IMR-90 (cell line): ENCODE measurements at regions not wholly inside any gene's neighbourhood (a gene's known extent, or its start where the extent isn't known, plus 50 kb on each side); places are given as distances from the start of the nearest gene placed in this dataset.

Source experiments
- ATAC-seq: fragments of 200-7000 bp; cut with Tn5 transposase; 2 replicates; pipeline ENCODE4 v1.9.1; 2020; ENCODE audit warnings: low read depth, mild to moderate bottlenecking, moderate library complexity
- BruUV-seq: library from RNA; stranded (reverse); fragments of 400-500 nt; replicated peaks from 2 replicates; lab custom pipeline; 2021; lab: Mats Ljungman, UMichigan
- CTCF ChIA-PET: fragments of 300-600 bp; formaldehyde crosslinking; extraction: SDS; loops from one replicate; lab custom pipeline; 2021; ENCODE audit warnings: antibody characterized with exemption; lab: Yijun Ruan, JAX
- POLR2A ChIA-PET: fragments of 300-600 bp; sonication (Branson Sonifier 250); formaldehyde crosslinking; loops from one replicate; lab custom pipeline; 2022; ENCODE audit warnings: antibody characterized with exemption; ENCODE audit not compliant: unreplicated experiment; lab: Charles Lee
- DNase-seq: peaks from one replicate; pipeline ENCODE4 v3.0.0; 2013
- H2AFZ ChIP-seq: replicated peaks from 2 replicates; pipeline ENCODE3; 2013; ENCODE audit warnings: low read length, mild to moderate bottlenecking; ENCODE audit not compliant: poor library complexity
- H2AK5ac ChIP-seq: 2 replicates; pipeline ENCODE4 v1.6.1; 2013; ENCODE audit warnings: low read depth, low read length, inconsistent platforms
- H2AK9ac ChIP-seq: replicated peaks from 2 replicates; pipeline ENCODE3; 2013; ENCODE audit warnings: mild to moderate bottlenecking, low read depth, low read length, moderate library complexity; ENCODE audit not compliant: poor library complexity
- H2BK120ac ChIP-seq: 2 replicates; pipeline ENCODE4 v1.6.1; 2013; ENCODE audit warnings: low read depth, low read length, inconsistent platforms
- H2BK15ac ChIP-seq: 3 replicates; pipeline ENCODE4 v1.6.1; 2013; ENCODE audit warnings: low read depth, low read length, inconsistent platforms
- H2BK20ac ChIP-seq: 2 replicates; pipeline ENCODE4 v1.6.1; 2013; ENCODE audit warnings: low read depth, mild to moderate bottlenecking, inconsistent platforms, low read length, moderate library complexity
- H2BK5ac ChIP-seq: 2 replicates; pipeline ENCODE4 v1.6.1; 2013; ENCODE audit warnings: mild to moderate bottlenecking, low read depth, low read length, inconsistent platforms; ENCODE audit not compliant: poor library complexity, severe bottlenecking
- H3K14ac ChIP-seq: replicated peaks from 2 replicates; pipeline ENCODE4 v1.6.1; 2013; ENCODE audit warnings: low read depth, low read length, inconsistent platforms
- H3K18ac ChIP-seq: 2 replicates; pipeline ENCODE4 v1.6.1; 2013; ENCODE audit warnings: low read depth, low read length, control low read depth
- H3K23ac ChIP-seq: 2 replicates; pipeline ENCODE4 v1.6.1; 2013; ENCODE audit warnings: low read depth, low read length, inconsistent platforms
- H3K27ac ChIP-seq: 2 replicates; pipeline ENCODE4 v1.5.1; 2013; ENCODE audit warnings: mild to moderate bottlenecking, control low read depth, low read length; ENCODE audit not compliant: insufficient read depth
- H3K27me3 ChIP-seq: 2 replicates; pipeline ENCODE4 v1.6.1; 2013; ENCODE audit warnings: low read length; ENCODE audit not compliant: control insufficient read depth, insufficient read depth
- H3K36me3 ChIP-seq: 2 replicates; pipeline ENCODE4 v1.6.1; 2013; ENCODE audit warnings: low read length, mixed read lengths; ENCODE audit not compliant: control insufficient read depth, insufficient read depth
- H3K4ac ChIP-seq: 2 replicates; pipeline ENCODE4 v1.6.1; 2013; ENCODE audit warnings: low read depth, low read length, inconsistent platforms
- H3K4me1 ChIP-seq: 2 replicates; pipeline ENCODE4 v1.6.1; 2013; ENCODE audit warnings: low read length, mixed read lengths; ENCODE audit not compliant: control insufficient read depth, insufficient read depth
- H3K4me2 ChIP-seq: 2 replicates; pipeline ENCODE4 v1.6.1; 2013; ENCODE audit warnings: low read depth, mild to moderate bottlenecking, control low read depth, low read length, moderate library complexity
- H3K4me3 ChIP-seq: 2 replicates; pipeline ENCODE4 v1.5.1; 2013; ENCODE audit warnings: low read depth, mild to moderate bottlenecking, control low read depth, low read length, moderate library complexity; ENCODE audit not compliant: insufficient read depth
- H3K56ac ChIP-seq: 2 replicates; pipeline ENCODE4 v1.6.1; 2013; ENCODE audit warnings: low read length, inconsistent platforms; ENCODE audit not compliant: insufficient read depth; ENCODE audit errors: extremely low read depth
- H3K79me1 ChIP-seq, 2 experiments: 2 replicates each; pipeline ENCODE4 v1.6.1; 2013; ENCODE audit warnings: low read length in 2 of 2, inconsistent platforms in 1 of 2, low read depth in 1 of 2
- H3K9ac ChIP-seq: 2 replicates; pipeline ENCODE4 v1.6.1; 2013; ENCODE audit warnings: low read depth, low read length, control low read depth
- H3K9me1 ChIP-seq: 2 replicates; pipeline ENCODE4 v1.6.1; 2013; ENCODE audit warnings: low read length, inconsistent platforms; ENCODE audit not compliant: insufficient read depth
- H3K9me3 ChIP-seq: 2 replicates; pipeline ENCODE4 v1.6.1; 2013; ENCODE audit warnings: low read length; ENCODE audit not compliant: control insufficient read depth, insufficient read depth
- H4K20me1 ChIP-seq: 2 replicates; pipeline ENCODE4 v1.6.1; 2013; ENCODE audit warnings: low read length, inconsistent platforms; ENCODE audit not compliant: insufficient read depth
- H4K5ac ChIP-seq: 2 replicates; pipeline ENCODE4 v1.6.1; 2013; ENCODE audit warnings: mild to moderate bottlenecking, low read depth, low read length, control low read depth
- H4K8ac ChIP-seq, 2 experiments: 2 replicates each; pipeline ENCODE4 v1.6.1; 2013; ENCODE audit warnings: low read depth in 2 of 2, low read length in 2 of 2, control low read depth in 1 of 2, inconsistent platforms in 1 of 2
- H4K91ac ChIP-seq: 2 replicates; pipeline ENCODE4 v1.6.1; 2013; ENCODE audit warnings: low read depth, low read length, inconsistent platforms; ENCODE audit not compliant: insufficient read depth
- SMC3 ChIP-seq: fragments of 150-350 bp; IDR thresholded peaks from 2 replicates; pipeline ENCODE4 v1.6.1; 2016; ENCODE audit warnings: low read depth, mild to moderate bottlenecking, antibody characterized with exemption, low read length, moderate library complexity
- WGBS, 2 experiments: methylation state at CpG; one replicate each; pipeline versions ENCODE4 v1.1.5 to v1.1.7; 2013; ENCODE audit warnings: missing lambda C conversion rate in 2 of 2; ENCODE audit not compliant: insufficient read length in 1 of 2; ENCODE audit errors: extremely low coverage in 2 of 2; 5-methylcytosine and 5-hydroxymethylcytosine counted together
- dilution Hi-C: fragments of 300-500 bp; cut with HindIII; formaldehyde crosslinking; loops from one replicate; pipeline ENCODE4 v1.14.3; 2018; ENCODE audit warnings: low sequenced_read_pairs; ENCODE audit not compliant: unreplicated experiment
- in situ Hi-C: fragments of 300-500 bp; cut with MboI; formaldehyde crosslinking; loops from 3 replicates; pipeline ENCODE4 v1.14.3; 2019; ENCODE audit warnings: low sequenced_read_pairs, inconsistent platforms, mixed read lengths
- intact Hi-C: fragments of 100-400 bp; cut with micrococcal nuclease; formaldehyde crosslinking; loops from 2 replicates; pipeline ENCODE4 v1.10.0; 2022

GRCh38 chr10:47101196-47101595 lies 190.0 kb downstream of the PTPN20 start:
- no peak overlapping the region for H3K56ac ChIP-seq
- no peak overlapping the region for H3K14ac ChIP-seq
- no peaks in the 10 kb centered on the region for H3K79me1 ChIP-seq
- peaks cover 14% of the 10 kb centered on the region; the same call in 1 of the 2 replicates for H3K9me1 ChIP-seq
- H2AK9ac ChIP-seq, result no peak overlapping the region
- H3K23ac ChIP-seq, result no peak overlapping the region
- H3K36me3 ChIP-seq, result no peaks in the 10 kb centered on the region
- no peak overlapping the region for H3K9ac ChIP-seq
- H2BK15ac ChIP-seq, result no peak overlapping the region
- H2AK5ac ChIP-seq, result no peak overlapping the region
- 100% methylated on average over 4 of the region's 5 CpGs; no CpG with 5 or more reads in 1 of the 2 experiments for WGBS, 2 experiments
- POLR2A ChIA-PET, result no interaction called here
- no peak overlapping the region for H2AFZ ChIP-seq
- ATAC-seq (no peak), DNase-seq (no peak)
- H4K8ac ChIP-seq, result no peak overlapping the region
- H4K20me1 ChIP-seq, result no peaks in the 10 kb centered on the region
- no peak overlapping the region for H3K4me2 ChIP-seq
- TF ChIP-seq SMC3, result no peak
- no peaks in the 10 kb centered on the region for H3K27me3 ChIP-seq
- H3K27ac ChIP-seq, result no peak overlapping the region
- no peak overlapping the region for H3K4ac ChIP-seq
- H4K91ac ChIP-seq, result no peak overlapping the region
- no peak overlapping the region for H3K18ac ChIP-seq
- CTCF ChIA-PET, result no interaction called here
- no peak overlapping the region for H2BK120ac ChIP-seq
- intact Hi-C loops, result no loop called here
- no peak overlapping the region for H4K5ac ChIP-seq
- dilution Hi-C loops, result no loop called here
- BruUV-seq, result no TSS peak
- H3K4me1 ChIP-seq, result peaks cover 17% of the 10 kb centered on the region
- no peak overlapping the region for H2BK20ac ChIP-seq
- in situ Hi-C loops, result no loop called here
- no peak overlapping the region for H3K4me3 ChIP-seq
- H2BK5ac ChIP-seq, result no peak overlapping the region
- H3K9me3 ChIP-seq, result peaks cover 7% of the 10 kb centered on the region; the same call in 1 of the 2 replicates
